Activated B cell treated with CpG ODN at 0.5 μM for 24 hours (primary cell): ENCODE measurements at regions not wholly inside any gene's neighbourhood (a gene's known extent, or its start where the extent isn't known, plus 50 kb on each side); places are given as distances from the start of the nearest gene placed in this dataset.

Source experiments
- ATAC-seq: fragments of 200-7000 bp; cut with Tn5 transposase; one replicate; pipeline ENCODE4 v1.10.0; 2021; ENCODE audit warnings: low read depth, mild to moderate bottlenecking, moderate library complexity
- CTCF ChIA-PET: fragments of 350-600 bp; sonication (Branson Sonifier 250); formaldehyde crosslinking; loops from one replicate; lab custom pipeline; 2021; ENCODE audit warnings: antibody characterized with exemption; lab: Charles Lee
- POLR2A ChIA-PET: fragments of 350-600 bp; sonication (Branson Sonifier 250); formaldehyde crosslinking; loops from one replicate; lab custom pipeline; 2021; ENCODE audit warnings: antibody characterized with exemption; lab: Charles Lee
- DNase-seq: peaks from one replicate; pipeline ENCODE4 v3.0.0; 2022
- H3K27ac Mint-ChIP-seq: one replicate; pipeline ENCODE4 v1.8.0; 2020; ENCODE audit warnings: mixed read lengths
- H3K27me3 Mint-ChIP-seq: one replicate; pipeline ENCODE4 v1.8.0; 2021; ENCODE audit warnings: mixed read lengths
- H3K36me3 Mint-ChIP-seq: one replicate; pipeline ENCODE4 v1.8.0; 2021; ENCODE audit warnings: low read depth, mixed read lengths
- H3K4me1 Mint-ChIP-seq: one replicate; pipeline ENCODE4 v1.8.0; 2021; ENCODE audit warnings: mixed read lengths
- H3K4me3 Mint-ChIP-seq: one replicate; pipeline ENCODE4 v1.8.0; 2020; ENCODE audit warnings: mild to moderate bottlenecking, mixed read lengths
- H3K9me3 Mint-ChIP-seq: one replicate; pipeline ENCODE4 v1.8.0; 2020; ENCODE audit warnings: mixed read lengths
- CTCF ChIP-seq: fragments of 200-600 bp; IDR thresholded peaks from one replicate; pipeline ENCODE4 v1.8.0; 2022; ENCODE audit warnings: antibody characterized with exemption, mild to moderate bottlenecking
- intact Hi-C: fragments of 100-400 bp; cut with micrococcal nuclease; formaldehyde crosslinking; loops from one replicate; pipeline ENCODE4 v1.15.1; 2024

DNA sequence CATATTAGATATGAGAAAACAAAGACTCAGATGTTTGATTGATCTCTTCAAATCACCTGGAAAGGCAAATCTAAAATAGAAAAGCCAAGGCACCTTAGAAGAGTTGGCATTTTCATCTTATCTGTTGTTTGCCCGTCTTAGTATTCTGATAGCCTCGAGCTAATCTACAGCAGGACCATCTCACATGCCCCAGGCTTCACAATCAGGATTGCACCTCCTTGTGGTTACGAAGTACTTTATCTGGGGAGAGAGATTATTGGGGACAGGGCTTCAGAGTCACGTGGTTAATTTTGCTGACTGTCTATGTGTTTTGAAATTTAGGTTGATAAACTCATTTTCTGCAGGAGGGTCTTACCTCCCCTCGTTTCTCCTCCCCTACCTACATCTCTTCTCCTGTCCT is 313.1 kb upstream of the ANXA10 start:
- ATAC-seq (no peak), DNase-seq (no peak)
- no peak for TF ChIP-seq CTCF
- H3K9me3 Mint-ChIP-seq: peaks cover 12% of the 10 kb centered on the region
- H3K4me1 Mint-ChIP-seq: no peaks in the 10 kb centered on the region
- H3K27ac Mint-ChIP-seq: no peak overlapping the region
- H3K27me3 Mint-ChIP-seq: no peaks in the 10 kb centered on the region
- intact Hi-C loops: no loop called here
- POLR2A ChIA-PET: no interaction called here
- no peak overlapping the region for H3K4me3 Mint-ChIP-seq
- H3K36me3 Mint-ChIP-seq: no peaks in the 10 kb centered on the region
- CTCF ChIA-PET: no interaction called here

DNA sequence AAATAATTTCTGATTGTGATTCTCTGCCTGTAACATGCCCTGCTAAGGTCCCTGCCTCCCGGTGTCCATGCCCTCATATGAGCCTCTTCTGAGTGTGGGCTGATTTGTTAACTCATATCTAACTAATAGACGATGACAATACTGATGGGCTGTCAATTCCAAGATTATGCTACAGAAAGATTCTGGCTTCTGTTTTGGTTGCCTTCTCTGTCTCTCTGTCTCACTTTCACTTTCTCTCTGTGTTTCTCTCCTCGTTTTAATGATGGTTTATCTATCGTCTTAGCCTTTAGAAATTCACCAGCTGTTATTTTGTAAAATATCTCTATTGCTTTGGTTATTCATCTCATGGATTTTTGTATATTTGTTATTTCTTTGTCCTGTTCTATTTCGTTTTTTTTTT is 312.5 kb upstream of the ANXA10 start:
- no peak overlapping the region for H3K4me3 Mint-ChIP-seq
- no peak for ATAC-seq
- no peaks in the 10 kb centered on the region for H3K4me1 Mint-ChIP-seq
- ChIA-PET POLR2A (no interaction called here), CTCF (no interaction called here)
- no peak for DNase-seq
- no peak for TF ChIP-seq CTCF
- no peaks in the 10 kb centered on the region for H3K27me3 Mint-ChIP-seq
- H3K36me3 Mint-ChIP-seq: no peaks in the 10 kb centered on the region
- peaks cover 12% of the 10 kb centered on the region for H3K9me3 Mint-ChIP-seq
- no peak overlapping the region for H3K27ac Mint-ChIP-seq
- intact Hi-C loops: no loop called here

- POLR2A ChIA-PET: no interaction called here
- Mint-ChIP-seq H3K27me3 (no peaks in the 10 kb centered on the region), H3K36me3 (no peaks in the 10 kb centered on the region), H3K9me3 (peaks cover 7% of the 10 kb centered on the region), H3K4me3 (no peak overlapping the region), H3K27ac (no peak overlapping the region), H3K4me1 (no peaks in the 10 kb centered on the region)
- no peak for TF ChIP-seq CTCF
- intact Hi-C loops: no loop called here
- DNase-seq (no peak), ATAC-seq (no peak)
- CTCF ChIA-PET: no interaction called here
These were observed 307.5 kb upstream of the ANXA10 start for GRCh38 chr4:167784826-167785225.

DNA sequence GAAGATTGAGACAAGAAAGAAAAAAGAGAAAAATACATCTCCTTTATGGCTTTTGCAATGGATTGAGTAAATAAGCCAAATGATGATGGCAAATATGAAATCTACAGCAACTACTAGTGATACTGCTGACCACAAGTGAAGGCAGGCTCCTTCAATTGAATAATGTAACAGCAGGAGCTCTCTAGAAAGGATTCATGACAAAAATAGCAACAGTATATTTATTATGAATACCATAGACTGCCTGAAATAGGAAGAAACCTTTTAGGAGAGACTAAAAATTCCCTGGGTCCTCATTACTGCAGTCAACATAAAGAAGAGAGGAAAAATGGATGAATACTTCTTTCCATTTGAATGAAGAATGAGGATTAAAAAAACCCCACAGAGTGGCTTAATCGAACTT is 306.8 kb upstream of the ANXA10 start:
- no peak for ATAC-seq
- no peak for DNase-seq
- Mint-ChIP-seq H3K4me3 (no peak overlapping the region), H3K27ac (no peak overlapping the region), H3K4me1 (no peaks in the 10 kb centered on the region), H3K36me3 (no peaks in the 10 kb centered on the region), H3K27me3 (no peaks in the 10 kb centered on the region), H3K9me3 (peaks cover 7% of the 10 kb centered on the region)
- POLR2A ChIA-PET: no interaction called here
- no peak for TF ChIP-seq CTCF
- CTCF ChIA-PET: no interaction called here
- intact Hi-C loops: no loop called here

- no peak overlapping the region for H3K27ac Mint-ChIP-seq
- H3K4me1 Mint-ChIP-seq: no peaks in the 10 kb centered on the region
- POLR2A ChIA-PET: no interaction called here
- ATAC-seq (no peak), DNase-seq (no peak)
- intact Hi-C loops: no loop called here
- no peak overlapping the region for H3K4me3 Mint-ChIP-seq
- CTCF ChIA-PET: no interaction called here
- no peaks in the 10 kb centered on the region for H3K36me3 Mint-ChIP-seq
- H3K27me3 Mint-ChIP-seq: no peaks in the 10 kb centered on the region
- peaks cover 6% of the 10 kb centered on the region for H3K9me3 Mint-ChIP-seq
- no peak for TF ChIP-seq CTCF
These were observed 305.8 kb upstream of the ANXA10 start for GRCh38 chr4:167786504-167786903.
